ENCODE measurements at regions not wholly inside any gene's neighbourhood (a gene's known extent, or its start where the extent isn't known, plus 50 kb on each side); places are given as distances from the start of the nearest gene placed in this dataset.

- TF ChIP-seq, protein P1, sequence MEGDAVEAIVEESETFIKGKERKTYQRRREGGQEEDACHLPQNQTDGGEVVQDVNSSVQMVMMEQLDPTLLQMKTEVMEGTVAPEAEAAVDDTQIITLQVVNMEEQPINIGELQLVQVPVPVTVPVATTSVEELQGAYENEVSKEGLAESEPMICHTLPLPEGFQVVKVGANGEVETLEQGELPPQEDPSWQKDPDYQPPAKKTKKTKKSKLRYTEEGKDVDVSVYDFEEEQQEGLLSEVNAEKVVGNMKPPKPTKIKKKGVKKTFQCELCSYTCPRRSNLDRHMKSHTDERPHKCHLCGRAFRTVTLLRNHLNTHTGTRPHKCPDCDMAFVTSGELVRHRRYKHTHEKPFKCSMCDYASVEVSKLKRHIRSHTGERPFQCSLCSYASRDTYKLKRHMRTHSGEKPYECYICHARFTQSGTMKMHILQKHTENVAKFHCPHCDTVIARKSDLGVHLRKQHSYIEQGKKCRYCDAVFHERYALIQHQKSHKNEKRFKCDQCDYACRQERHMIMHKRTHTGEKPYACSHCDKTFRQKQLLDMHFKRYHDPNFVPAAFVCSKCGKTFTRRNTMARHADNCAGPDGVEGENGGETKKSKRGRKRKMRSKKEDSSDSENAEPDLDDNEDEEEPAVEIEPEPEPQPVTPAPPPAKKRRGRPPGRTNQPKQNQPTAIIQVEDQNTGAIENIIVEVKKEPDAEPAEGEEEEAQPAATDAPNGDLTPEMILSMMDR (IDR thresholded peaks at IDR 0.05; ENCODE audit: unreplicated experiment) = no peak
- no peak for DNase-seq (ENCODE audit: low spot score)
- H3K27ac Mint-ChIP-seq (ENCODE audit: unreplicated experiment) = no peak overlapping the region
- H3K27me3 Mint-ChIP-seq (ENCODE audit: unreplicated experiment) = peaks cover 2% of the 10 kb centered on the region
- no peaks in the 10 kb centered on the region for H3K36me3 Mint-ChIP-seq (ENCODE audit: low read depth, unreplicated experiment)
- H3K9me3 Mint-ChIP-seq (ENCODE audit: unreplicated experiment) = no peaks in the 10 kb centered on the region
- H3K4me1 Mint-ChIP-seq (ENCODE audit: unreplicated experiment) = no peaks in the 10 kb centered on the region
- no peak overlapping the region for H3K4me3 Mint-ChIP-seq (ENCODE audit: unreplicated experiment)
Observed at GRCh38 chr3:5276934-5277333, 89.4 kb downstream of the EDEM1 start.

GRCh38 chr3:5277612-5278236 lies 90.2 kb downstream of the EDEM1 start:
- peaks cover 2% of the 10 kb centered on the region for H3K27me3 Mint-ChIP-seq (ENCODE audit: unreplicated experiment)
- H3K36me3 Mint-ChIP-seq (ENCODE audit: low read depth, unreplicated experiment) = no peaks in the 10 kb centered on the region
- TF ChIP-seq, protein P1 (IDR thresholded peaks at IDR 0.05; ENCODE audit: unreplicated experiment) = no peak
- DNase-seq (ENCODE audit: low spot score) = no peak
- no peaks in the 10 kb centered on the region for H3K4me1 Mint-ChIP-seq (ENCODE audit: unreplicated experiment)
- no peak overlapping the region for H3K4me3 Mint-ChIP-seq (ENCODE audit: unreplicated experiment)
- H3K27ac Mint-ChIP-seq (ENCODE audit: unreplicated experiment) = no peak overlapping the region
- no peaks in the 10 kb centered on the region for H3K9me3 Mint-ChIP-seq (ENCODE audit: unreplicated experiment)

GRCh38 chr3:5278666-5279065 lies 91.2 kb downstream of the EDEM1 start:
- TF ChIP-seq, protein P1 (IDR thresholded peaks at IDR 0.05; ENCODE audit: unreplicated experiment) = no peak
- no peaks in the 10 kb centered on the region for H3K9me3 Mint-ChIP-seq (ENCODE audit: unreplicated experiment)
- peaks cover 2% of the 10 kb centered on the region for H3K27me3 Mint-ChIP-seq (ENCODE audit: unreplicated experiment)
- DNase-seq (ENCODE audit: low spot score) = no peak
- H3K4me3 Mint-ChIP-seq (ENCODE audit: unreplicated experiment) = no peak overlapping the region
- H3K4me1 Mint-ChIP-seq (ENCODE audit: unreplicated experiment) = no peaks in the 10 kb centered on the region
- H3K36me3 Mint-ChIP-seq (ENCODE audit: low read depth, unreplicated experiment) = no peaks in the 10 kb centered on the region
- H3K27ac Mint-ChIP-seq (ENCODE audit: unreplicated experiment) = no peak overlapping the region

DNA sequence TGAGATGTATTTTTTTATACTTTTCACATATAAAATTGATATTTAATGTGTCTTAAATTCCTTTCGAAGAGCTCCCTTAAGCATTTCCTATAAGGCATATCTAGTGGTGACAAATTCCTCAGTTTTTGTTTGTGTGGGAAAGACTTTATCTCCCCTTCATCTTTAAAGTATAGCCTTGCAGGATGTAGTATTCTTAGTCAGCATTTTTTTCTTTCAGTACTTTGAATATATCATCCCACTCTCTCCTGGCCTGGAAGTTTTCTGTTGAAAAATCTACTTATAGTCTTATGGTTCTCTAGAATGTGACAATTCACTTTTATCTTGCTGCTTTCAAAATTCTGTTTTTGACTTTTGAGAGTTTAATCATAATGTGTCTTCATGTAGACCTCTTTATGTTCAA lies 95.2 kb downstream of the EDEM1 start:
- H3K9me3 Mint-ChIP-seq (ENCODE audit: unreplicated experiment) = peaks cover 7% of the 10 kb centered on the region

DNA sequence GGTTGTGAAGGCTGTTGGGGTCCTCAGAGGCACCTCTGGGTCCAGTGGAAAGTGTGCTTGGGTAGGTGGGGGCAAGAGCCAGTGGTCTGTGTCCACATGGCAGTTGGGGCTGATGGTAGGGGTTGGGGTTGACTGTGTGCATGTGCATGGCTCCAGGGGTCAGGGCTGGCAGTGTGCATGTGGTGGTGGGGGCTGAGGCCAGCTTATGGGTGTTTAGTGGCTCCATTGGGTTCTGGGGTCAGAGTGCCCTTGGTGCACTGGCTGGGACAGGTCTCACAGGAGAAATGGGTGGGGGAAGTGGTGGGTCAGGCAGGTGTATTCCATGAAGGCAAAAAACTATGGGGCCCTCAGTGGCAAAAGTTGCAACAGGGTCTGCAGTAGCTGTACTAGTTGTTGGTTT lies 97.9 kb downstream of the EDEM1 start:
- no peak for DNase-seq (ENCODE audit: low spot score)
- TF ChIP-seq, protein P1 (IDR thresholded peaks at IDR 0.05; ENCODE audit: unreplicated experiment) = no peak
- H3K36me3 Mint-ChIP-seq (ENCODE audit: low read depth, unreplicated experiment) = peaks cover 4% of the 10 kb centered on the region
- H3K27me3 Mint-ChIP-seq (ENCODE audit: unreplicated experiment) = peaks cover 4% of the 10 kb centered on the region
- no peak overlapping the region for H3K27ac Mint-ChIP-seq (ENCODE audit: unreplicated experiment)
- H3K9me3 Mint-ChIP-seq (ENCODE audit: unreplicated experiment) = peaks cover 15% of the 10 kb centered on the region
- no peaks in the 10 kb centered on the region for H3K4me1 Mint-ChIP-seq (ENCODE audit: unreplicated experiment)
- no peak overlapping the region for H3K4me3 Mint-ChIP-seq (ENCODE audit: unreplicated experiment)

More for the DNA sequence above, 95.2 kb downstream of the EDEM1 start:
- TF ChIP-seq, protein P1 (IDR thresholded peaks at IDR 0.05; ENCODE audit: unreplicated experiment) = no peak
- H3K36me3 Mint-ChIP-seq (ENCODE audit: low read depth, unreplicated experiment) = peaks cover 4% of the 10 kb centered on the region
- no peak overlapping the region for H3K27ac Mint-ChIP-seq (ENCODE audit: unreplicated experiment)
- no peak for DNase-seq (ENCODE audit: low spot score)
- H3K4me1 Mint-ChIP-seq (ENCODE audit: unreplicated experiment) = no peaks in the 10 kb centered on the region
- H3K4me3 Mint-ChIP-seq (ENCODE audit: unreplicated experiment) = no peak overlapping the region
- H3K27me3 Mint-ChIP-seq (ENCODE audit: unreplicated experiment) = peaks cover 4% of the 10 kb centered on the region
